AG04449 (cell line): ENCODE measurements at regions not wholly inside any gene's neighbourhood (a gene's known extent, or its start where the extent isn't known, plus 50 kb on each side); places are given as distances from the start of the nearest gene placed in this dataset.

Source experiments
- CTCF ChIA-PET: fragments of 350-600 bp; formaldehyde crosslinking; extraction: SDS; loops from one replicate; lab custom pipeline; 2021; ENCODE audit warnings: antibody characterized with exemption; lab: Yijun Ruan, JAX
- POLR2A ChIA-PET: fragments of 400-600, 350-600 bp; formaldehyde crosslinking; extraction: SDS; loops from one replicate; lab custom pipeline; 2020; ENCODE audit warnings: antibody characterized with exemption, inconsistent platforms; lab: Yijun Ruan, JAX
- DNase-seq: peaks from one replicate; pipeline ENCODE4 v3.0.0-alpha.2; 2010; ENCODE audit warnings: low read depth, low spot score
- H3K4me3 ChIP-seq: 2 replicates; pipeline ENCODE4 v1.5.1; 2011; ENCODE audit warnings: low read depth, mild to moderate bottlenecking, control low read depth, low read length
- TF ChIP-seq, protein P1 (sequence below): IDR thresholded peaks from one replicate; pipeline ENCODE4 v1.5.1; 2011; ENCODE audit warnings: mild to moderate bottlenecking, moderate library complexity, low read length, control low read depth, inconsistent platforms; ENCODE audit not compliant: insufficient read depth; ENCODE audit errors: missing control alignments

DNA sequence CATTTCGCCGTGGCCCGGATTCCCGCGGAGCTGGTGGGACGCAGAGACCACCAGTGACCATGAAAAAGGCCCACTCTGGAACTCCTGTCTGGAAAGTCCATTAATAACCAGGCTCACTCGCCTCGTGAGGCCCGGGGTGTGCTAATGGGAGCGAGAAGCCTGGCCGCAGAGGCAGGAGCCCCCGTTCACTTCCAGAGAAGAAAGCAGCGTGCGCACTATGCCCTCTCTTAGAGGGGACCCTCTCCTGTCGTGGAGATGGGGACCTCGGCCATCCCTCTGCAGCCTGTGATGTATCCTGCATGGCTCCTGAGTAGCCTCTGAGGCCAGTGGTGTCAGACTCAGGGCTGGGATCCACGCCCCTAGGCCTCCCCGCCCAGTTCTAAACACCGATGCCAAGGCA is 134.1 kb upstream of the VRK1 start:
- POLR2A ChIA-PET = no interaction called here
- TF ChIP-seq, protein P1, sequence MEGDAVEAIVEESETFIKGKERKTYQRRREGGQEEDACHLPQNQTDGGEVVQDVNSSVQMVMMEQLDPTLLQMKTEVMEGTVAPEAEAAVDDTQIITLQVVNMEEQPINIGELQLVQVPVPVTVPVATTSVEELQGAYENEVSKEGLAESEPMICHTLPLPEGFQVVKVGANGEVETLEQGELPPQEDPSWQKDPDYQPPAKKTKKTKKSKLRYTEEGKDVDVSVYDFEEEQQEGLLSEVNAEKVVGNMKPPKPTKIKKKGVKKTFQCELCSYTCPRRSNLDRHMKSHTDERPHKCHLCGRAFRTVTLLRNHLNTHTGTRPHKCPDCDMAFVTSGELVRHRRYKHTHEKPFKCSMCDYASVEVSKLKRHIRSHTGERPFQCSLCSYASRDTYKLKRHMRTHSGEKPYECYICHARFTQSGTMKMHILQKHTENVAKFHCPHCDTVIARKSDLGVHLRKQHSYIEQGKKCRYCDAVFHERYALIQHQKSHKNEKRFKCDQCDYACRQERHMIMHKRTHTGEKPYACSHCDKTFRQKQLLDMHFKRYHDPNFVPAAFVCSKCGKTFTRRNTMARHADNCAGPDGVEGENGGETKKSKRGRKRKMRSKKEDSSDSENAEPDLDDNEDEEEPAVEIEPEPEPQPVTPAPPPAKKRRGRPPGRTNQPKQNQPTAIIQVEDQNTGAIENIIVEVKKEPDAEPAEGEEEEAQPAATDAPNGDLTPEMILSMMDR = no peak
- CTCF ChIA-PET = no interaction called here

DNA sequence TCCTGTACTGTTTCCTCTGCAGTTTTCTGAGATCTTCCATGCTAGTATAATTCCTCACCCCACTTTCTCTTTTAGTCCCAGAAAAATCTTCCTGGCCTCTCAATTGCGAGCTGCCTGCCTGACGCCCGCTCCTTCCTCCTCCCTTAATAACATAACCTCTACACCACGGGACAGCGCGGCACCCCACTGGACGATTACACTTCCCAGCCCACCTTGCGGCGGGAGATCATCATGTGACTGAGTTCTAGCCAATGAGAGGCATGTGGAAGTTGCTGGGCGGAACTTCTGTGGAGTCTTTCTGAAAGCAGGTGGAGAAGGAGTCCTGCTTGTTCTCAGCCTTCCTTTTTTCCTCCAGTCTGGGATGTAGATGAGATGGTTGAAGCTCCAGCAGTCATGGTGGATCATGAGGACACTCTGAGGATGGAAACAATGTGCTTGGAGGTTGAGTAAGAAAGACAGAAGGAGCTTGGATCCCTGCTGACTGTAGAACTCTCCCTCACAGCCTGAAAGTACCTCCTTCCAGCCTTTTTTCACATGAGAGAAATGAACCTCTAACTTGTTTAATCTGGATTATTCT is 133.6 kb upstream of the VRK1 start:
- TF ChIP-seq, protein P1 = no peak
- no peak overlapping the region for H3K4me3 ChIP-seq
- ChIA-PET CTCF (no interaction called here), POLR2A (no interaction called here)
- no peak for DNase-seq

More for the DNA sequence above, 134.1 kb upstream of the VRK1 start:
- no peak overlapping the region for H3K4me3 ChIP-seq
- no peak for DNase-seq

DNA sequence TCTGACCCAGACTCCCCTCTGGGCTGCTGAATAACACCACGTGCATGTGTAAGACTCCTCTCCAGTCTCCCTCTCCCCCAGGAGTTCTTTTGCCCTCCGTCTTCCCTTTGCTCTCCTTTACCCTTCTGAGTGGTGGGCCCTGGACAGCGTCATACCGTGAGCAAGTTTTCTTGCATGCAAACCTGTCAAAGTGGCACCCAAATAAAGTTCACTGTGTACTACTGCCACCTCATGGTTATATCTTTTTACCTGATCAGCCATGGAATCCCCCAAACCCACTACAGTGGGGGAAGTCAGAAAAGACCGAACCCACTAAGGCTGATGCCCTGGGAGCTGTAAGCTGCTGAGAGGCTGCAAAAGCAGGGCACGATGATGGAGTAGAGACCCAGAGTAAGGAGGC is 131.1 kb upstream of the VRK1 start:
- H3K4me3 ChIP-seq = no peak overlapping the region
- ChIA-PET POLR2A (no interaction called here), CTCF (no interaction called here)
- TF ChIP-seq, protein P1 = no peak
- DNase-seq = no peak

DNA sequence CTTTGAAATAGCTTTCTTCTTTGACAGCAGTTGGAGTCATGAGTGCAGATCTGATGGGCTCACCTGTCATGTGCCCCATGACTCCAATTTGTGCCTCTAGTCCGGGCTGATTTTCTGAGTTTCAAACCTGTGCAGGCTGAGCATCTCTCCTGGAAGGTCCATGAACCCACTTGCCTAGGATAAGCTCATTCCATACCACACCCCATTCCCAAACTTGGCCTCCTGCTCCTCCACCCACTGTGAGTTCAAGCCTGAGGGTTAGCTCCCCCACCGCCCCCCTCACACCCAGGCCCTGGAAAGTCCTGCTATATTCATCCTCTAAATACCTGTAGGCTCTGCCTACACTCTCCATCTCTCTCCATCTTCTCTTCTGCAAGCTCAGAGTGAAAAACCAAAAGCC is 126.8 kb upstream of the VRK1 start:
- ChIA-PET POLR2A (no interaction called here), CTCF (interaction anchor here (0.6 kb wide), 1 partner anchor 29 kb away, joined by 3 read pairs; no protein-coding TSS in a partner anchor)
- H3K4me3 ChIP-seq = no peak overlapping the region
- TF ChIP-seq, protein P1 = no peak
- DNase-seq = no peak

DNA sequence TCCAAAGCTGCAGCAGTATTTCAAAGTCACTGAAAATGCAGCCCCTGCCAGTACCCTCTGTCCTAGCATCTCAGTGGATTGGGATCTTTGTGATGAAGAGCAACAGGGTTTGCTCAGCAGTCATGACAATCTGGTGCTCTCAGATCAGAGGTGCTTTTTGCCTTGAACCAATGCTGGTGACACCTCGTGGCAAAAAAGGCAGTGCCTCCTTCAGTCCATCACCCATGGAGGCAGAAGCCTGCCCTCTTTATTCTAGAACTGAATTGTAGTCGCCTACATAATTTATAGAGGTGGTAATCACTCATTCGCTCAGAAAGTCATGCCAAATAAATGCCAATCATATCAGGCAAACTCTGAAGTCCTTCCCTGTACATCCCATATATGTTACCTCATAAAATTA is 126.0 kb upstream of the VRK1 start:
- no peak overlapping the region for H3K4me3 ChIP-seq
- DNase-seq = no peak
- TF ChIP-seq, protein P1 = no peak
- ChIA-PET CTCF (no interaction called here), POLR2A (no interaction called here)

DNA sequence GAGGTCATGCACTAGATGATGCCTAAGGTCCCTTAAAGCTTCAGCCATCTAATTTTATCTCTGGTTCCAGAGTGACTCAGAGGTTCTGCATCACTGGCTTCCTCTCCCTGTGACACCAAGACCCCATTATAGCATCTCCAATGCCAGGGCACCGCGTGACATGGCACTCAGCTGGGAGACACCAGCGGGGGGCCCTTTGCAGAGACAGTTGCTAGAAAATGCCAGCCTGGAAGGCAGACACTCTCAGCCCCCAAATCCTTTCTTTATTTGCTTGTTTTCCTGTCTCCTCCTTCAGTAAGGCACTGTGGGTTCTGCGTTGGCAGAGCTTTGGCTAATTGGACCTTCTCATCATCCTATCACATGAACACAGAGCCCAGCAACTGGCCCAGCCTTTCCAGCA is 123.5 kb upstream of the VRK1 start:
- no peak overlapping the region for H3K4me3 ChIP-seq
- DNase-seq = no peak
- CTCF ChIA-PET = no interaction called here
- TF ChIP-seq, protein P1 = no peak
- POLR2A ChIA-PET = no interaction called here
